ENCODE measurements at regions not wholly inside any gene's neighbourhood (a gene's known extent, or its start where the extent isn't known, plus 50 kb on each side); places are given as distances from the start of the nearest gene placed in this dataset.

DNA sequence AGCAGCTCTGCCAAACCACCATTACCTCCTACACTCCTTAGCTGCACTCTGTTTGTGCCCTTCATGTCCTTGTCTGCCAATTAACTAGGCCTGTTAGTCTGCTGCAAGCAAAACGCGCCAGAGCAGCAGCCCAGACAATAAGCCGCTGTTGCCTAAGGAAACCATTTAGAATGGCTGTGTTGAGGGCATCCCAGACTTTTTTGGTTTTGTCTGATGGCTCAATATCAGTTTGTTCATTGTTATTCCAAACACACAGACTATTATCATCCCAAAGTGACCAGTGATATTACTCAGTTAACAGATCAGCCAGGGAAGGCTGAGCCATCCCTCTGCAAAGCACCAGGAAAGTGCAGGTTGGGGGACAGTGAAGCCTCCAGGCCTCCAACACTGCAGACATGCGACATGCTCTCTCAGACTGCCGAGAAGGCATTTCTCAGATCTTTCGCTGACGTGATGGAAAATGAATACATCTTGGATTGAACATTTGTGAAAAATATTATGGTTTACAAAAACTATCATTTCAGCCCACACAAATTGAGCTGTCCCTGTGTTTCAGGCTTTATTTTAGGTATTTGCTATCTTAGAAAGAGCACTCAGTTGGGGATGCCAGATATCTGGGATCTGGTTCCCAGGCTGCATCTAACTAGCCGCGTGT is 182.0 kb upstream of the HNRNPA3 start:
- Mint-ChIP-seq H3K9me3 (ENCODE audit: unreplicated experiment) (no peaks in the 10 kb centered on the region), H3K36me3 (ENCODE audit: low read depth, unreplicated experiment) (no peaks in the 10 kb centered on the region), H3K27ac (ENCODE audit: unreplicated experiment) (no peak overlapping the region), H3K4me3 (ENCODE audit: unreplicated experiment) (no peak overlapping the region), H3K4me1 (ENCODE audit: unreplicated experiment) (peaks cover 2% of the 10 kb centered on the region), H3K27me3 (ENCODE audit: unreplicated experiment) (peaks cover 1% of the 10 kb centered on the region)
- DNase-seq (ENCODE audit: low spot score), result no peak
- TF ChIP-seq, protein P1, sequence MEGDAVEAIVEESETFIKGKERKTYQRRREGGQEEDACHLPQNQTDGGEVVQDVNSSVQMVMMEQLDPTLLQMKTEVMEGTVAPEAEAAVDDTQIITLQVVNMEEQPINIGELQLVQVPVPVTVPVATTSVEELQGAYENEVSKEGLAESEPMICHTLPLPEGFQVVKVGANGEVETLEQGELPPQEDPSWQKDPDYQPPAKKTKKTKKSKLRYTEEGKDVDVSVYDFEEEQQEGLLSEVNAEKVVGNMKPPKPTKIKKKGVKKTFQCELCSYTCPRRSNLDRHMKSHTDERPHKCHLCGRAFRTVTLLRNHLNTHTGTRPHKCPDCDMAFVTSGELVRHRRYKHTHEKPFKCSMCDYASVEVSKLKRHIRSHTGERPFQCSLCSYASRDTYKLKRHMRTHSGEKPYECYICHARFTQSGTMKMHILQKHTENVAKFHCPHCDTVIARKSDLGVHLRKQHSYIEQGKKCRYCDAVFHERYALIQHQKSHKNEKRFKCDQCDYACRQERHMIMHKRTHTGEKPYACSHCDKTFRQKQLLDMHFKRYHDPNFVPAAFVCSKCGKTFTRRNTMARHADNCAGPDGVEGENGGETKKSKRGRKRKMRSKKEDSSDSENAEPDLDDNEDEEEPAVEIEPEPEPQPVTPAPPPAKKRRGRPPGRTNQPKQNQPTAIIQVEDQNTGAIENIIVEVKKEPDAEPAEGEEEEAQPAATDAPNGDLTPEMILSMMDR (IDR thresholded peaks at IDR 0.05; ENCODE audit: unreplicated experiment), result no peak

DNA sequence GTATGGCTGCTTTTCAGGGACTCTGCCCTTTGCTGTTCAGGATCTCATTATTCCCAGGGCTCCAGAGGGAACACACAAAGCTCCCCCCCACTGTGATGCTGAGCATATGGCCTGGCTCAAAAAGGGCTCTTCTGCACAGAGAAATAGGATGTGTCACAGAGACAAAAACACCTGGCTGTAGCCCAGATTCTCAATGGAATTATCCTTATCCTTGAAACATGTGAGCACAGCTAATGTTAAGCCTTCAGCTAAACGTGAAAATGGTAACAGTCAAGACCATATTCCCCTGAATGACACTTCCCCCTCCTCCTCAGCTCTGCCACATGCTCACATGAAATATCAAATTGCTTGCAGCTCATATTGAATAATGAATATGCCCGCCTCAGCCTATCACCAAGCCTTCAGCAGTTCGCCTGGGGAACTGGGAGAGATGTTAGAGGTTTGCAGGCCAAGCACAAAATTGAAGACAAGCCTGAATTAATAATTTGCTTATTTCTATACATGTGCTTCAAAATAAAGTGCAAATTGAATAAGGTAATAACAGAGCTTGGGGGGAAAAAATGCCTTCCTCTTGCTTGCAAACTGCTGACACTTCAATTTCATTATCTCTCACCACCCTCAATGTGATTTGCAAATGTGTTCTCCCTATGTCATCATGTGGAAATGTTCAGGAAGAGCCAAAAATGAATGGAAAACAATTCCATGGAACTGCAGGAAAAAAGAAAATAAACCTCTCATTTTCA is 181.0 kb upstream of the HNRNPA3 start:
- TF ChIP-seq, protein P1 (IDR thresholded peaks at IDR 0.05; ENCODE audit: unreplicated experiment), result no peak
- no peak for DNase-seq (ENCODE audit: low spot score)
- no peaks in the 10 kb centered on the region for H3K36me3 Mint-ChIP-seq (ENCODE audit: low read depth, unreplicated experiment)

DNA sequence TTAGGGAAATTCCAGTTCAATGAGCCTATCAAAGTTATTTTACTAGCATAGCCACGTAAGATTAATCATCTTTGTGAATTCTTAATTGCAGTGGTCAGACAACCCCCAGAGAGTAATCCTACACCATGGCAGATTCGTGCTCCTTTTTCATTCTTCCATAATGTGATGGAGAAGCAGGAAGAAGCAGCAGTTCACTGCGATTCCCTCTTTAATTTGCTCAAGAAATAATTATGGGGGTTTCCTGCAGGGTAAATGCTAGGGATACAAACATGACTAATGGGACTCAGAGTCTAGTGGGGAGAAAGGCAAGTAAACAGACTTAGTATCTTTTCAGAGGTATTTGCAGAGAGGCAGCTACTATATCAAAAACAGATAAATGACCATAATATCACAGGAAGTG is 175.8 kb upstream of the HNRNPA3 start:
- no peaks in the 10 kb centered on the region for H3K27me3 Mint-ChIP-seq (ENCODE audit: unreplicated experiment)
- no peaks in the 10 kb centered on the region for H3K36me3 Mint-ChIP-seq (ENCODE audit: low read depth, unreplicated experiment)

More for the DNA sequence above, 181.0 kb upstream of the HNRNPA3 start:
- Mint-ChIP-seq H3K4me3 (ENCODE audit: unreplicated experiment) (no peak overlapping the region), H3K27me3 (ENCODE audit: unreplicated experiment) (peaks cover 1% of the 10 kb centered on the region), H3K27ac (ENCODE audit: unreplicated experiment) (no peak overlapping the region), H3K4me1 (ENCODE audit: unreplicated experiment) (peaks cover 2% of the 10 kb centered on the region), H3K9me3 (ENCODE audit: unreplicated experiment) (no peaks in the 10 kb centered on the region)

DNA sequence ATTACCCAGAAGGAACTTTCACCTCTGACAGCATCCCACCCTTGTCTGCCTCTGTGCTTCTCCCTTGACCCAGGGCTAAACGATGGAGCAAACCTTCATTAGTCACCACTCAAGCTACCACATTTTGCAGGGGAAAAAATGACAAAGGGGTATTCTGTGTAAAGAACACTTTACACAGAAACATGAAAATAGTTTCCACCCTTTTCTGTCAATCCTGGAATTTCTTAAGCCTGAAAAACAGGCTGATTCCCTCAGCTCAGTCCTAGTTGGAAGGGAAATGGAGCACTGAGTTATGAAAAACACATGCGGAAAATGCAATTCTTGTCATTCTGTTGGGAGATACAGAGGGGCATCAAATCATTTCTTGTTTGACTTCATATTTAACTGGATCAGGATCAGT is 175.0 kb upstream of the HNRNPA3 start:
- Mint-ChIP-seq H3K4me3 (ENCODE audit: unreplicated experiment) (no peak overlapping the region), H3K27me3 (ENCODE audit: unreplicated experiment) (no peaks in the 10 kb centered on the region), H3K9me3 (ENCODE audit: unreplicated experiment) (no peaks in the 10 kb centered on the region), H3K36me3 (ENCODE audit: low read depth, unreplicated experiment) (no peaks in the 10 kb centered on the region), H3K4me1 (ENCODE audit: unreplicated experiment) (no peaks in the 10 kb centered on the region), H3K27ac (ENCODE audit: unreplicated experiment) (no peak overlapping the region)
- no peak for DNase-seq (ENCODE audit: low spot score)
- TF ChIP-seq, protein P1 (IDR thresholded peaks at IDR 0.05; ENCODE audit: unreplicated experiment), result no peak

More for the DNA sequence above, 175.8 kb upstream of the HNRNPA3 start:
- Mint-ChIP-seq H3K4me3 (ENCODE audit: unreplicated experiment) (no peak overlapping the region), H3K4me1 (ENCODE audit: unreplicated experiment) (no peaks in the 10 kb centered on the region), H3K9me3 (ENCODE audit: unreplicated experiment) (no peaks in the 10 kb centered on the region), H3K27ac (ENCODE audit: unreplicated experiment) (no peak overlapping the region)
- TF ChIP-seq, protein P1 (IDR thresholded peaks at IDR 0.05; ENCODE audit: unreplicated experiment), result no peak
- DNase-seq (ENCODE audit: low spot score), result no peak
